Activated T-cell treated with anti-CD3 and anti-CD28 coated beads, Interleukin-2, amount 50 U/mL, for 72 hours (primary cell): ENCODE measurements at regions not wholly inside any gene's neighbourhood (a gene's known extent, or its start where the extent isn't known, plus 50 kb on each side); places are given as distances from the start of the nearest gene placed in this dataset.
"Not testable (repeated sequence)": the region's sequence is repeated elsewhere in the genome, so short reads cannot be mapped to it uniquely, and the experiment has no call there.

Experiments used
- ATAC-seq, 2 donors: fragments of 150-1000 bp; cut with Tn5 transposase; replicated peaks in 1 of 2; 2 replicates each; pipeline ENCODE4 v1.10.0; 2021; ENCODE audit warnings: moderate library complexity in 2 of 2, mild to moderate bottlenecking in 1 of 2
- DNase-seq, 2 donors: peaks; one replicate each; pipeline ENCODE4 v3.0.0; 2021 to 2022; ENCODE audit warnings: mixed read lengths in 1 of 2
- H3K27ac Mint-ChIP-seq: one replicate; pipeline ENCODE4 v1.8.0; 2022; ENCODE audit warnings: mild to moderate bottlenecking, moderate library complexity, mixed read lengths
- H3K27me3 Mint-ChIP-seq: one replicate; pipeline ENCODE4 v1.8.0; 2022; ENCODE audit warnings: low read depth, mixed read lengths
- H3K36me3 Mint-ChIP-seq, 2 donors: one replicate each; pipeline ENCODE4 v1.8.0; 2022; ENCODE audit warnings: mixed read lengths in 2 of 2, mild to moderate bottlenecking in 1 of 2; ENCODE audit not compliant: insufficient read depth in 2 of 2
- H3K4me1 Mint-ChIP-seq: one replicate; pipeline ENCODE4 v1.8.0; 2022; ENCODE audit warnings: low read depth, mixed read lengths
- H3K4me3 Mint-ChIP-seq, 2 donors: one replicate each; pipeline ENCODE4 v1.8.0; 2022; ENCODE audit warnings: mild to moderate bottlenecking in 2 of 2, mixed read lengths in 2 of 2, moderate library complexity in 2 of 2
- H3K9me3 Mint-ChIP-seq, 2 donors: one replicate each; pipeline ENCODE4 v1.8.0; 2022; ENCODE audit warnings: mixed read lengths in 2 of 2

GRCh38 chr4:84249521-84249920 lies 249.6 kb downstream of the NKX6-1 start:
- Mint-ChIP-seq H3K36me3 (no peaks in the 10 kb centered on the region), H3K4me1 (no peaks in the 10 kb centered on the region), H3K27ac (no peak overlapping the region), H3K27me3 (no peaks in the 10 kb centered on the region), H3K9me3 (peaks cover 5 to 12% of the 10 kb centered on the region in 2 donors), H3K4me3 (no peak overlapping the region)
- ATAC-seq (no peak), DNase-seq (no peak)

DNA sequence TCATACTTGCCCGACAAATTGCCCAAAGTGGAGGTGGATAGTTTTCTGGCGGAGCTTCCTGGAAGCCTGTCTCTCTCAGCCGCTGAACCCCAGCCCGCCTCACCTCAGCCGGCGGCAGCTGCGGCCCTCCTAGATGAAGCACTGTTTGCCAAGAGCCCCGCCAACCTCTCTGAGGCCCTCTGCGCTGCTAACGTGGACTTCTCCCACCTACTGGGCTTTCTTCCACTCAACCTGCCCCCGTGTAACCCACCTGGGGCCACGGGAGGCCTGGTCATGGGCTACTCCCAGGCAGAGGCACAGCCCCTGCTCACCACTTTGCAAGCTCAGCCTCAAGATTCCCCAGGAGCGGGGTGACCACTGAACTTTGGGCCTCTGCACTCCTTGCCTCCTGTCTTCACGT lies 254.1 kb downstream of the NKX6-1 start:
- not testable (repeated sequence) for H3K36me3 Mint-ChIP-seq, H3K27ac Mint-ChIP-seq, H3K4me1 Mint-ChIP-seq, ATAC-seq, DNase-seq, H3K4me3 Mint-ChIP-seq, H3K27me3 Mint-ChIP-seq, H3K9me3 Mint-ChIP-seq

- not testable (repeated sequence) for H3K36me3 Mint-ChIP-seq, H3K27ac Mint-ChIP-seq, H3K4me1 Mint-ChIP-seq, H3K4me3 Mint-ChIP-seq, H3K27me3 Mint-ChIP-seq, DNase-seq, H3K9me3 Mint-ChIP-seq, ATAC-seq
Observed at GRCh38 chr4:84244346-84244801, 254.7 kb downstream of the NKX6-1 start.

GRCh38 chr4:84243685-84244084 lies 255.4 kb downstream of the NKX6-1 start:
- H3K36me3 Mint-ChIP-seq: no peaks in the 10 kb centered on the region
- peaks cover 0 to 7% of the 10 kb centered on the region in 2 donors for H3K9me3 Mint-ChIP-seq
- ATAC-seq: no peak
- H3K27me3 Mint-ChIP-seq: no peaks in the 10 kb centered on the region
- H3K4me3 Mint-ChIP-seq: no peak overlapping the region
- H3K27ac Mint-ChIP-seq: no peak overlapping the region
- DNase-seq: no peak
- H3K4me1 Mint-ChIP-seq: no peaks in the 10 kb centered on the region

- Mint-ChIP-seq H3K9me3 (peaks cover 0 to 3% of the 10 kb centered on the region in 2 donors), H3K4me1 (no peaks in the 10 kb centered on the region), H3K27ac (no peak overlapping the region), H3K27me3 (no peaks in the 10 kb centered on the region), H3K36me3 (no peaks in the 10 kb centered on the region), H3K4me3 (no peak overlapping the region)
- DNase-seq (no peak), ATAC-seq (no peak)
Observed at GRCh38 chr4:84239278-84239845, 259.7 kb downstream of the NKX6-1 start.

- H3K27ac Mint-ChIP-seq: no peak overlapping the region
- H3K36me3 Mint-ChIP-seq: no peaks in the 10 kb centered on the region
- H3K27me3 Mint-ChIP-seq: no peaks in the 10 kb centered on the region
- no peaks in the 10 kb centered on the region for H3K4me1 Mint-ChIP-seq
- no peak overlapping the region for H3K4me3 Mint-ChIP-seq
- ATAC-seq (no peak), DNase-seq (no peak)
- H3K9me3 Mint-ChIP-seq: peaks cover 0 to 3% of the 10 kb centered on the region in 2 donors
Observed at GRCh38 chr4:84238247-84239090, 260.6 kb downstream of the NKX6-1 start.

- DNase-seq (no peak), ATAC-seq (no peak)
- Mint-ChIP-seq H3K27ac (no peak overlapping the region), H3K27me3 (no peaks in the 10 kb centered on the region), H3K36me3 (no peaks in the 10 kb centered on the region), H3K9me3 (peaks cover 0 to 2% of the 10 kb centered on the region in 2 donors), H3K4me3 (no peak overlapping the region), H3K4me1 (no peaks in the 10 kb centered on the region)
Observed at GRCh38 chr4:84237008-84237407, 262.1 kb downstream of the NKX6-1 start.

GRCh38 chr4:84235126-84235944 lies 263.8 kb downstream of the NKX6-1 start:
- H3K27me3 Mint-ChIP-seq: no peaks in the 10 kb centered on the region
- no peak for DNase-seq
- H3K36me3 Mint-ChIP-seq: no peaks in the 10 kb centered on the region
- no peaks in the 10 kb centered on the region for H3K9me3 Mint-ChIP-seq
- H3K4me3 Mint-ChIP-seq: no peak overlapping the region
- H3K4me1 Mint-ChIP-seq: no peaks in the 10 kb centered on the region
- ATAC-seq: no peak
- no peak overlapping the region for H3K27ac Mint-ChIP-seq

DNA sequence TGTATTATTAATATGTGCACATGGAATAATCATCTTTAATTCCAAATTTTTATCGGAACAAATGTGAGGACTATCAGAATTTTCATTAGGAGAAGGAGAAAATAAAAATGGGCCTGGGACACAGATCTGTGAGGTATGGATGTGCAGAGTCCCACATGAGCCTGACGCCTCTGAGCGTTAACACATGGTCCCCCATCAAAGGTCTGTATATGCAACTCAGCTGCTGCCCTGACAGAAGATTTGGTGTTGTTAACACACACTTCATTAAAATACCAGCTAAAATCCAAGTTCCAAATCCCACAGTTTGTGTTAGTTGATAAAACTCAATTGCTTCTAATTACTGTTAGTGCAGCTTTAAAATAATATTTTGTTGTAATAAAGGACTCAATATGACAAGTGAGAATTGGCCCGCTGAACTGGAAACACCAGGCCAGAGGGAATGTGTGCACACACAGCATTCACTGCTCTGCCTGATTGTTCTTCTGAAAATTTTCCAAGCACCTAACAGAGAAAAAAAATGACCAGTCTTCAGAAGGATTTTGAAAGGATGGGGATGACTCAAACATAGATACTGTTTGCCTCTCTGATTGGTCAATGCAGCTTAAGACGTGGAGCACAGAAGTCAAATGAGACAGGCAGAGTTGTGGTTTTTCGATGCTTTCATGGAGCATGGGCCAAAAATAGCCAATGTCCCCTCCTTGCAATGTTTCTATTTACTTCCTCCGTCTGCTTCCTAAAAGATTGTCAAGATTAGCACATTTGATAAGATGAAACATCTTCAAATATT lies 266.6 kb downstream of the NKX6-1 start:
- no peak for ATAC-seq
- DNase-seq: no peak
- H3K36me3 Mint-ChIP-seq: no peaks in the 10 kb centered on the region
- no peak overlapping the region for H3K27ac Mint-ChIP-seq
- H3K4me3 Mint-ChIP-seq: no peak overlapping the region
- H3K9me3 Mint-ChIP-seq: no peaks in the 10 kb centered on the region
- H3K27me3 Mint-ChIP-seq: no peaks in the 10 kb centered on the region
- H3K4me1 Mint-ChIP-seq: no peaks in the 10 kb centered on the region

DNA sequence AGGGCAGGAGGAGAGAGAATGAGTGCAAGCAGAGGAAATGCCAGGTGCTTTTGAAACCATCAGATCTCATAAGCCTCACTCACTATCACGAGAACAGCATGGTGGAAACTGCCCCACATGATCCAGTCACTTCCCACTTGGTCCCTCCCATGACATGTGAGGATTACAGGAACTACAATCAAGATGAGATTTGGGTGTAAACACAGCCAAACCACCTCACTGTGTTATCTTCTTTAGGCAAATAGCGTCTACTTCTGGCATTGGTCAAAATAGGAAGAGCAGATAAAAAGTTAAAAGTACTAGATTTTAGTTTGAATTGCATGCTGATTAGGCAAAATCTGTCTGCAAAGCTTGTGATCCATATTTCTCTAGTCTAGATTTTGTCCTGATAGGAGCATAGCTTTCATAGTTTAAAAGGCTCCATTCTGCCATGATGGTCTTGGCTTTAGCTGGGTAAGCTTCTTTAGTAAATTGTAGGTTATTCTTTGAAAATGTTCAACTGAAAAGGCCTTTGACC lies 267.5 kb downstream of the NKX6-1 start:
- Mint-ChIP-seq H3K36me3 (no peaks in the 10 kb centered on the region), H3K9me3 (no peaks in the 10 kb centered on the region), H3K27me3 (no peaks in the 10 kb centered on the region), H3K4me1 (no peaks in the 10 kb centered on the region), H3K4me3 (no peak overlapping the region), H3K27ac (no peak overlapping the region)
- no peak for ATAC-seq
- DNase-seq: no peak

DNA sequence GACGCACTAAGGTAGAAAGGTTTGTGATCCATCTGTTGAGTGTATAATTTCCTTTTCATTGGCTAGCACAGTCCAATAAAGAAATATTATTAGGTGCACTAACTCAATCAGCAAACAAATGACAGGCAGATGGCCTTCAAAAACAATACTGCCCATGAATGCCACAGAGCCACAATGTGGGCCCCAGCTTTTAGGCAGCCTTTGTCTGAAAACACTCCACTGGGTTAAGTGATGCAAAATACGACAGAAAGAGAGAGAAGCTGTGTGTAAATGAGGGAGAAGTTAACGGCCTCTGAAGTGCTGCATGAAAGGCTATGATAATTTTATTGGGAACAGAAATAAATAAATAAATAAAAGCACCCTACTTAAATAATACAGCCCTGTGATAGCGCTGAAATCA lies 274.6 kb downstream of the NKX6-1 start:
- no peaks in the 10 kb centered on the region for H3K27me3 Mint-ChIP-seq
- no peak overlapping the region for H3K27ac Mint-ChIP-seq
- H3K36me3 Mint-ChIP-seq: no peaks in the 10 kb centered on the region
- H3K4me3 Mint-ChIP-seq: no peak overlapping the region
- DNase-seq: no peak
- no peaks in the 10 kb centered on the region for H3K4me1 Mint-ChIP-seq
- H3K9me3 Mint-ChIP-seq: peaks cover 2 to 3% of the 10 kb centered on the region in 2 donors
- no peak for ATAC-seq

DNA sequence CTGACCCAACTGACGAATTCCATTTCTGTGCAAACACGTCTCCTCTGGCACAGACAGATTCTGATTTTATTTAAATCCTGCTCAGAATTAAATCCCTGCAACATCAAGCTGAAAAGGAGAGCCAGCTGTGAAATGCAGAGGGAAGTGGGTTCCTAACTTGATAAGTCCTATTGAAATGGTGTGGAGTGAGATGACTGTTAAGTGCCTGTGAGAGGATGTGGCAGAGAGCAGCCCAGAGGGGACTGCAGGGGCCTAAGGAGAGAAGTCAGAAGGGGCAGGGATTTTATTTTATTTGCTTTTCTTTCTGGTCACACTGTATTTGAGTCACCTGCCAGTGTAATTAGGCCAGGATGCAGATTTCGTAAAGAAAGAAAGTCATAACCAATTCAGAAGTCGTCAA lies 277.4 kb downstream of the NKX6-1 start:
- H3K9me3 Mint-ChIP-seq: peaks cover 2 to 3% of the 10 kb centered on the region in 2 donors
- H3K27me3 Mint-ChIP-seq: no peaks in the 10 kb centered on the region
- DNase-seq: no peak
- no peak overlapping the region for H3K27ac Mint-ChIP-seq
- H3K4me1 Mint-ChIP-seq: no peaks in the 10 kb centered on the region
- no peak overlapping the region for H3K4me3 Mint-ChIP-seq
- H3K36me3 Mint-ChIP-seq: no peaks in the 10 kb centered on the region
- no peak for ATAC-seq
